GM18868 (cell line): ENCODE measurements at regions not wholly inside any gene's neighbourhood (a gene's known extent, or its start where the extent isn't known, plus 50 kb on each side); places are given as distances from the start of the nearest gene placed in this dataset.

Experiments used
- ATAC-seq: cut with Tn5 transposase; IDR thresholded peaks from one replicate; pipeline ENCODE4 v1.9.1; 2021; ENCODE audit warnings: mild to moderate bottlenecking, moderate library complexity; ENCODE audit not compliant: unreplicated experiment

- ATAC-seq: no peak
Measured at GRCh38 chr5:7329712-7330111, 66.2 kb upstream of the ADCY2 start.

GRCh38 chr5:7330256-7330655 lies 65.7 kb upstream of the ADCY2 start:
- ATAC-seq: no peak

GRCh38 chr5:7331131-7331530 lies 64.8 kb upstream of the ADCY2 start:
- ATAC-seq: no peak
